Right lobe of liver (tissue), 6 donors: ENCODE measurements at regions not wholly inside any gene's neighbourhood (a gene's known extent, or its start where the extent isn't known, plus 50 kb on each side); places are given as distances from the start of the nearest gene placed in this dataset.
"Not testable (repeated sequence)": the region's sequence is repeated elsewhere in the genome, so short reads cannot be mapped to it uniquely, and the experiment has no call there.

Experiments
- ATAC-seq, 4 donors: fragments of 200-7000 bp; cut with Tn5 transposase; one replicate each; pipeline ENCODE4 v1.9.1; 2020; ENCODE audit warnings: mild to moderate bottlenecking in 4 of 4, moderate library complexity in 4 of 4
- DNase-seq, 3 donors: peaks; one replicate each; pipeline ENCODE4 v3.0.0-alpha.2; 2020
- H3K27ac ChIP-seq, 3 donors: fragments of 200-600 bp; one replicate each; pipeline ENCODE4 v1.8.0; 2022
- H3K27me3 ChIP-seq, 2 donors: fragments of 200-600 bp; one replicate each; pipeline ENCODE4 v1.8.0; 2022
- H3K36me3 ChIP-seq, 4 donors: fragments of 200-600 bp; sonication (generic) in 1 of 4; one replicate each; pipeline versions ENCODE4 v1.5.1 to v1.8.0; 2017 to 2022; ENCODE audit warnings: control low read depth in 1 of 4
- H3K4me1 ChIP-seq, 4 donors: fragments of 200-600 bp; sonication (generic) in 1 of 4; one replicate each; pipeline versions ENCODE4 v1.5.1 to v1.8.0; 2017 to 2022; ENCODE audit warnings: control low read depth in 1 of 4
- H3K4me3 ChIP-seq, 3 donors: fragments of 200-600 bp; one replicate each; pipeline ENCODE4 v1.8.0; 2022
- H3K9me3 ChIP-seq, 4 donors: fragments of 200-600 bp; sonication (generic) in 1 of 4; one replicate each; pipeline versions ENCODE4 v1.5.1 to v1.8.0; 2017 to 2022; ENCODE audit warnings: control low read depth in 1 of 4
- POLR2A ChIP-seq: fragments of 450-650 bp; IDR thresholded peaks from one replicate; pipeline ENCODE4 v1.6.1; 2017; ENCODE audit warnings: antibody characterized with exemption, mild to moderate bottlenecking
- WGBS: methylation state at CpG from one replicate; pipeline ENCODE4 v1.1.6; 2018; ENCODE audit warnings: low coverage, low lambda C conversion rate; ENCODE audit not compliant: insufficient coverage; ENCODE audit errors: missing lambda C conversion rate; 5-methylcytosine and 5-hydroxymethylcytosine counted together
- intact Hi-C, 2 donors: fragments of 100-400 bp; cut with DNase I; formaldehyde crosslinking; loops; one replicate each; pipeline versions ENCODE4 v1.11.2 to v1.14.1; 2022
- TF ChIP-seq, protein P1 (sequence below), 4 donors: fragments of 200-600 bp in 3 of 4; fragments of 450-650 bp in 1 of 4; IDR thresholded peaks; one replicate each; pipeline versions ENCODE4 v1.5.1 to v1.8.0; 2016 to 2022; ENCODE audit warnings: antibody characterized with exemption in 4 of 4, mild to moderate bottlenecking in 2 of 4
- donor health status: DM: no; HTN: yes; CAD: no.
- donor health status: DM: no; HTN: no; CAD: no.
- donor health status: DM: no; HTN: no; CAD: no.
- donor health status: DM: no; HTN: yes; CAD: no.
- donor health status: DM: no; HTN: yes; CAD: no.

DNA sequence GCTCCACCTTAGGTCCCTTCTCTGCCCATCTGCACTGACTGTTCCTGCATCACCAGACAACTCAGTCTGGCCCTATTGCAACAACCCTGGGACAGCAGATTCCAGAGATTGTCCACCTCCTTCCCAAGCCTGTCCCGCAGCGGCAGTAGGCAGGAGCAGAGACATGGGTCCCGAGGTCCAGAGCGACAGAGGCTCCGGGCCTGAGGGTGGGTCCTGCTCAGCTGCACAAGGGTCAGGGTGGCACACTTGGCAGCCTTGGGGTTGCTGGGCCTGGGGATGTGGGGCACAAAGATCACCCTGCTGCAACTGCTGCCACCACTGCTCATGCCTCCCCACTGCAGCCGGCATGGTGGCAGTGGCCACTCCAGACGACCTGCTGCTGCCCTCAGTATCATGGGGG, 674.5 kb downstream of the SH3BGRL start:
- ATAC-seq (no peak), DNase-seq (no peak)
- intact Hi-C loops, result no loop called here
- Histone ChIP-seq H3K4me1 (no peaks in the 10 kb centered on the region), H3K4me3 (no peak overlapping the region), H3K27me3 (no peaks in the 10 kb centered on the region), H3K27ac (no peak overlapping the region), H3K9me3 (peaks cover 0 to under 1% (median 0%) of the 10 kb centered on the region in 4 donors), H3K36me3 (no peaks in the 10 kb centered on the region)
- TF ChIP-seq, protein P1, sequence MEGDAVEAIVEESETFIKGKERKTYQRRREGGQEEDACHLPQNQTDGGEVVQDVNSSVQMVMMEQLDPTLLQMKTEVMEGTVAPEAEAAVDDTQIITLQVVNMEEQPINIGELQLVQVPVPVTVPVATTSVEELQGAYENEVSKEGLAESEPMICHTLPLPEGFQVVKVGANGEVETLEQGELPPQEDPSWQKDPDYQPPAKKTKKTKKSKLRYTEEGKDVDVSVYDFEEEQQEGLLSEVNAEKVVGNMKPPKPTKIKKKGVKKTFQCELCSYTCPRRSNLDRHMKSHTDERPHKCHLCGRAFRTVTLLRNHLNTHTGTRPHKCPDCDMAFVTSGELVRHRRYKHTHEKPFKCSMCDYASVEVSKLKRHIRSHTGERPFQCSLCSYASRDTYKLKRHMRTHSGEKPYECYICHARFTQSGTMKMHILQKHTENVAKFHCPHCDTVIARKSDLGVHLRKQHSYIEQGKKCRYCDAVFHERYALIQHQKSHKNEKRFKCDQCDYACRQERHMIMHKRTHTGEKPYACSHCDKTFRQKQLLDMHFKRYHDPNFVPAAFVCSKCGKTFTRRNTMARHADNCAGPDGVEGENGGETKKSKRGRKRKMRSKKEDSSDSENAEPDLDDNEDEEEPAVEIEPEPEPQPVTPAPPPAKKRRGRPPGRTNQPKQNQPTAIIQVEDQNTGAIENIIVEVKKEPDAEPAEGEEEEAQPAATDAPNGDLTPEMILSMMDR (IDR thresholded peaks at IDR 0.05), result no peak
- TF ChIP-seq POLR2A, result no peak
- 17% methylated on average over 1 of the region's 7 CpGs for WGBS

DNA sequence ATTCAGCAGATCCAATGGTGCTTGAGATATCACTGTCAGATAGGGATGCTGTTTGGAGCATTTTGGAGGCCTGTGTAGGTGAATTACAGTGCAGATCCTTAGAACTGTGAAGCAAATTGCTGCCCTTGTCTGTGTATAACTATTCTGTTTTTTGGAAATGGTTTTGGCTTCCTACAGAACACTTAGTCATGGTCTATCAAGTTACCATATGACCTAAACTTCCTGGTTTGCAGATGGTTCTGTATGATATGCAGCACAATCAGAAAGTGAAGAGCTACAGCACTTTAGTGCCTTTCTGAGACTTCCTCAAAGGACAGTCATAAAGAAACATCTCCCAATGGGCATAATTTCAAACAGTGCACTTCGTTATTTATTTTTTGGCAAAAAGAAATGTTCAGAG, 688.6 kb downstream of the SH3BGRL start:
- no peak for ATAC-seq
- Histone ChIP-seq H3K4me1 (no peaks in the 10 kb centered on the region), H3K27me3 (peaks cover 0 to 4% of the 10 kb centered on the region in 2 donors), H3K4me3 (no peak overlapping the region), H3K27ac (no peak overlapping the region), H3K9me3 (no peaks in the 10 kb centered on the region), H3K36me3 (no peaks in the 10 kb centered on the region)
- WGBS, result 18% methylated on average over 1 of the region's 1 CpG
- intact Hi-C loops, result no loop called here
- DNase-seq, result no peak
- no peak for TF ChIP-seq POLR2A
- TF ChIP-seq, protein P1 (IDR thresholded peaks at IDR 0.05), result no peak

DNA sequence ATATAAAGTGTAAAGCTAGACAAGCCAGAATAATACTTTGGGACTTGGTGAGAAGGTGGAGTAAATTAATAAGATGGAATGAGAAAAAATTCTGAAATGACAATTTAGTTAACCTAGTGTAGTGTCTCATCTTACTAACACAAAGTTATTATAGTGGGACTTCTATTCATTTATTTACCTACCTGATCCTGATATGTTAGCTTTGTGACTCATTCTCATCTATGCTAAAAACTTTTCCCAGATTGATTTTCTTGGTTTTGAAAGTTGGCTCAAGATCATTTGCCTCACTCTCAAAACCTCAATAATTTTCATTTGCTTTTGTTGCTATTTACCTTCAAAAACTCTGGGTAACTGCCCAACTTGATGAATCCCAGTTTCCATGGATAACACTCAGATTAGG, 698.6 kb downstream of the SH3BGRL start:
- TF ChIP-seq POLR2A, result no peak
- TF ChIP-seq, protein P1 (IDR thresholded peaks at IDR 0.05), result no peak
- no peaks in the 10 kb centered on the region for H3K9me3 ChIP-seq
- ATAC-seq (peak in 1 of 4 donors; percentile 71), DNase-seq (no peak)
- H3K36me3 ChIP-seq, result no peaks in the 10 kb centered on the region
- no peak overlapping the region for H3K4me3 ChIP-seq
- no peaks in the 10 kb centered on the region for H3K27me3 ChIP-seq
- intact Hi-C loops, result no loop called here
- no peaks in the 10 kb centered on the region for H3K4me1 ChIP-seq
- no peak overlapping the region for H3K27ac ChIP-seq

DNA sequence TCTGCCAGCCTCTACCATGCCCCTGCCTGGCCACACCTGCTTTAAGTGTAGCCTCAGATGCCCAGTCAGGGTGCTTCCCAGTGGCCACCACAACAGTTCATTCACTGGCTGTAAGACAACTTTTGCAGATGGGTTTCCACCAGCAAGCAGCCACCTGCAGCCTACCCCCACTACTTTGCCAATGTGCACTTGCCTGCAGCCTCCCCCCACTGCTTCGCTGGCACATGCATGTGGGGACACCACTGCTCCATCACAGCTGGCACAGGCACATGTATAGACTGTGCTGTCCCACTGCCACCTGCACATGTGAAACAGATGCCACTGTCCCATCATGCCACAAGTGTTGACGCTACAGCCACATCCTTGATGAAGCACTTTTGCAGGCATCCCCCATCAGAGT, 723.9 kb downstream of the SH3BGRL start:
- Histone ChIP-seq H3K27ac (no peak overlapping the region), H3K36me3 (no peaks in the 10 kb centered on the region), H3K4me3 (no peak overlapping the region), H3K9me3 (no peaks in the 10 kb centered on the region), H3K27me3 (peaks cover 0 to 7% of the 10 kb centered on the region in 2 donors), H3K4me1 (no peaks in the 10 kb centered on the region)
- no peak for TF ChIP-seq POLR2A
- TF ChIP-seq, protein P1 (IDR thresholded peaks at IDR 0.05), result no peak
- WGBS, result no CpG with 5 or more reads among the region's 2 CpGs
- ATAC-seq (no peak), DNase-seq (no peak)
- intact Hi-C loops, result no loop called here

DNA sequence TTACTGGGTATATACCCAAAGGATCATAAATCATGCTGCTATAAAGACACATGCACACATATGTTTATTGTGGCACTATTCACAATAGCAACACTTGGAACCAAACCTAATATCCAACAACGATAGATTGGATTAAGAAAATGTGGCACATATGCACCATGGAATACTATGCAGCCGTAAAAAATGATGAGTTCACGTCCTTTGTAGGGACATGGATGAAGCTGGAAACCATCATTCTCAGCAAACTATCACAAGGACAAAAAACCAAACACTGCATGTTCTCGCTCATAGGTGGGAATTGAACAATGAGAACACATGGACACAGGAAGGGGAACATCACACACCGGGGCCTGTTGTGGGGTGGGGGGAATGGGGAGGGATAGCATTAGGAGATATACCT, 744.0 kb downstream of the SH3BGRL start:
- DNase-seq, H3K27ac ChIP-seq, H3K36me3 ChIP-seq, intact Hi-C loops, H3K4me1 ChIP-seq, H3K4me3 ChIP-seq, H3K27me3 ChIP-seq, ATAC-seq, H3K9me3 ChIP-seq: not testable (repeated sequence)
- whole genome bisulfite sequencing, result 59% methylated on average over 4 of the region's 5 CpGs
